Glutamatergic neuron (in vitro differentiated cells): ENCODE measurements at regions not wholly inside any gene's neighbourhood (a gene's known extent, or its start where the extent isn't known, plus 50 kb on each side); places are given as distances from the start of the nearest gene placed in this dataset.
A peak's percentile ranks its signal among the peaks of the same experiment; 100 is the strongest.

Experiments
- DNase-seq: peaks from one replicate; pipeline ENCODE4 v3.0.0; 2022
- H3K27ac Mint-ChIP-seq: one replicate; pipeline ENCODE4 v1.8.0; 2020; ENCODE audit warnings: mild to moderate bottlenecking, mixed read lengths, inconsistent platforms; ENCODE audit not compliant: unreplicated experiment
- H3K27me3 Mint-ChIP-seq: one replicate; pipeline ENCODE4 v1.8.0; 2020; ENCODE audit warnings: mild to moderate bottlenecking, moderate library complexity, mixed read lengths, inconsistent platforms; ENCODE audit not compliant: unreplicated experiment
- H3K36me3 Mint-ChIP-seq: one replicate; pipeline ENCODE4 v1.8.0; 2020; ENCODE audit warnings: mild to moderate bottlenecking, mixed read lengths, inconsistent platforms; ENCODE audit not compliant: unreplicated experiment
- H3K4me1 Mint-ChIP-seq: one replicate; pipeline ENCODE4 v1.8.0; 2020; ENCODE audit warnings: mild to moderate bottlenecking, low read depth, mixed read lengths, inconsistent platforms; ENCODE audit not compliant: unreplicated experiment
- H3K4me3 Mint-ChIP-seq: one replicate; pipeline ENCODE4 v1.8.0; 2020; ENCODE audit warnings: mild to moderate bottlenecking, mixed read lengths, inconsistent platforms; ENCODE audit not compliant: unreplicated experiment
- H3K9me3 Mint-ChIP-seq: one replicate; pipeline ENCODE4 v1.8.0; 2020; ENCODE audit warnings: mild to moderate bottlenecking, moderate library complexity, mixed read lengths, inconsistent platforms; ENCODE audit not compliant: unreplicated experiment
- CTCF ChIP-seq: fragments of 200-600 bp; sonication (generic); IDR thresholded peaks from one replicate; pipeline ENCODE4 v1.5.0; 2021; ENCODE audit not compliant: partially characterized antibody, unreplicated experiment

- peaks cover 7% of the 10 kb centered on the region for H3K36me3 Mint-ChIP-seq
- no peak for DNase-seq
- TF ChIP-seq CTCF = no peak
- no peaks in the 10 kb centered on the region for H3K4me1 Mint-ChIP-seq
- no peaks in the 10 kb centered on the region for H3K9me3 Mint-ChIP-seq
- H3K27me3 Mint-ChIP-seq = no peaks in the 10 kb centered on the region
- H3K4me3 Mint-ChIP-seq = no peak overlapping the region
- no peak overlapping the region for H3K27ac Mint-ChIP-seq
Measured at GRCh38 chr14:28121512-28122297, 644.9 kb upstream of the FOXG1 start.

GRCh38 chr14:28130610-28131284 is 635.8 kb upstream of the FOXG1 start:
- H3K9me3 Mint-ChIP-seq = peaks cover 5% of the 10 kb centered on the region
- TF ChIP-seq CTCF = no peak
- H3K4me1 Mint-ChIP-seq = peaks cover 20% of the 10 kb centered on the region
- H3K36me3 Mint-ChIP-seq = peaks cover 9% of the 10 kb centered on the region
- H3K27me3 Mint-ChIP-seq = peaks cover 3% of the 10 kb centered on the region
- peak overlapping the region; percentile 28 for H3K27ac Mint-ChIP-seq
- no peak for DNase-seq
- peak overlapping the region; percentile 23 for H3K4me3 Mint-ChIP-seq

GRCh38 chr14:28138341-28138740 is 628.2 kb upstream of the FOXG1 start:
- Mint-ChIP-seq H3K4me1 (peaks cover 29% of the 10 kb centered on the region), H3K9me3 (peaks cover 13% of the 10 kb centered on the region), H3K4me3 (peak overlapping the region; percentile 67), H3K27ac (peak overlapping the region; percentile 94), H3K36me3 (peaks cover 4% of the 10 kb centered on the region), H3K27me3 (peaks cover 7% of the 10 kb centered on the region)
- no peak for DNase-seq
- TF ChIP-seq CTCF = no peak

GRCh38 chr14:28141662-28142061 is 624.9 kb upstream of the FOXG1 start:
- no peak for TF ChIP-seq CTCF
- Mint-ChIP-seq H3K9me3 (peaks cover 10% of the 10 kb centered on the region), H3K27me3 (peaks cover 7% of the 10 kb centered on the region), H3K36me3 (no peaks in the 10 kb centered on the region), H3K4me1 (peaks cover 32% of the 10 kb centered on the region), H3K4me3 (no peak overlapping the region), H3K27ac (no peak overlapping the region)
- no peak for DNase-seq
